ENCODE measurements at regions not wholly inside any gene's neighbourhood (a gene's known extent, or its start where the extent isn't known, plus 50 kb on each side); places are given as distances from the start of the nearest gene placed in this dataset.

- TF ChIP-seq, protein P1, sequence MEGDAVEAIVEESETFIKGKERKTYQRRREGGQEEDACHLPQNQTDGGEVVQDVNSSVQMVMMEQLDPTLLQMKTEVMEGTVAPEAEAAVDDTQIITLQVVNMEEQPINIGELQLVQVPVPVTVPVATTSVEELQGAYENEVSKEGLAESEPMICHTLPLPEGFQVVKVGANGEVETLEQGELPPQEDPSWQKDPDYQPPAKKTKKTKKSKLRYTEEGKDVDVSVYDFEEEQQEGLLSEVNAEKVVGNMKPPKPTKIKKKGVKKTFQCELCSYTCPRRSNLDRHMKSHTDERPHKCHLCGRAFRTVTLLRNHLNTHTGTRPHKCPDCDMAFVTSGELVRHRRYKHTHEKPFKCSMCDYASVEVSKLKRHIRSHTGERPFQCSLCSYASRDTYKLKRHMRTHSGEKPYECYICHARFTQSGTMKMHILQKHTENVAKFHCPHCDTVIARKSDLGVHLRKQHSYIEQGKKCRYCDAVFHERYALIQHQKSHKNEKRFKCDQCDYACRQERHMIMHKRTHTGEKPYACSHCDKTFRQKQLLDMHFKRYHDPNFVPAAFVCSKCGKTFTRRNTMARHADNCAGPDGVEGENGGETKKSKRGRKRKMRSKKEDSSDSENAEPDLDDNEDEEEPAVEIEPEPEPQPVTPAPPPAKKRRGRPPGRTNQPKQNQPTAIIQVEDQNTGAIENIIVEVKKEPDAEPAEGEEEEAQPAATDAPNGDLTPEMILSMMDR (IDR thresholded peaks at IDR 0.05 in 2 of 3, conservative IDR thresholded peaks at IDR 0.05 in 1 of 3; ENCODE audit: borderline replicate concordance in 1 of 3, insufficient read depth in 1 of 3, low read depth in 2 of 3, low read length in 2 of 3), result no peak
- no peak for TF ChIP-seq TCF7L2 (IDR thresholded peaks at IDR 0.05; ENCODE audit: borderline replicate concordance, extremely low read depth, insufficient read depth, insufficient read length)
- no peak for TF ChIP-seq RAD21 (IDR thresholded peaks at IDR 0.05; ENCODE audit: low read depth)
- no peak for TF ChIP-seq EGR1 (IDR thresholded peaks at IDR 0.05; ENCODE audit: low read depth)
- TF ChIP-seq EZH2 (IDR thresholded peaks at IDR 0.05), result no peak
- TF ChIP-seq SRF (IDR thresholded peaks at IDR 0.05; ENCODE audit: low read depth), result no peak
- no peak for TF ChIP-seq JUND (IDR thresholded peaks at IDR 0.05)
- TF ChIP-seq FOSL1 (IDR thresholded peaks at IDR 0.05; ENCODE audit: low read depth), result no peak
Observed at GRCh38 chr4:102157984-102158383, 187.3 kb downstream of the SLC39A8 start (continued).

- DNase-seq (ENCODE audit: low read depth, low spot score), result no peak
- ChIA-PET POLR2A (no interaction called here), CTCF (no interaction called here), RAD21 (ENCODE audit: low non-redundant PET in 1 of 2, low total read pairs in 2 of 2, uncharacterized antibody in 2 of 2, unreplicated experiment in 2 of 2) (no interaction called here)
- no peak overlapping the region for H2AFZ ChIP-seq (ENCODE audit: low read depth, low read length, poor library complexity, severe bottlenecking)
- no peaks in the 10 kb centered on the region for H4K20me1 ChIP-seq (ENCODE audit: insufficient read depth)
- H3K4me2 ChIP-seq (ENCODE audit: low read length), result no peak overlapping the region
- no peaks in the 10 kb centered on the region for H3K27me3 ChIP-seq (ENCODE audit: insufficient read depth, low read length)
- H3K27ac ChIP-seq (ENCODE audit: low read depth, low read length), result no peak overlapping the region
- no peak overlapping the region for H3K9ac ChIP-seq (ENCODE audit: low read length)
- no peaks in the 10 kb centered on the region for H3K79me2 ChIP-seq (ENCODE audit: insufficient read depth, low read length)
- BruUV-seq (replicated peaks), result no TSS peak
- no peaks in the 10 kb centered on the region for H3K36me3 ChIP-seq (ENCODE audit: control insufficient read depth in 1 of 2, insufficient read depth in 2 of 2, low read length in 2 of 2)
- intact Hi-C loops (cut with micrococcal nuclease), result loop anchor here (2.0 kb wide), 1 partner anchor 21 kb away; no protein-coding TSS in a partner anchor
- no peak for ATAC-seq
- no peaks in the 10 kb centered on the region for H3K9me2 ChIP-seq (ENCODE audit: insufficient read depth)
- no peaks in the 10 kb centered on the region for H3K9me3 ChIP-seq (ENCODE audit: control insufficient read depth in 1 of 2, insufficient read depth in 1 of 2, low read depth in 1 of 2, low read length in 2 of 2)
- H3K4me1 ChIP-seq (ENCODE audit: control insufficient read depth in 1 of 2, insufficient read depth in 2 of 2, low read length in 2 of 2), result no peaks in the 10 kb centered on the region
- no peak overlapping the region for H3K4me3 ChIP-seq (replicated peaks in 1 of 2; ENCODE audit: low read depth in 1 of 2, low read length in 2 of 2)
- TF ChIP-seq FOSL1 (IDR thresholded peaks at IDR 0.05; ENCODE audit: low read depth), result no peak
- no peak for TF ChIP-seq RAD21 (IDR thresholded peaks at IDR 0.05; ENCODE audit: low read depth)
- TF ChIP-seq, protein P2, sequence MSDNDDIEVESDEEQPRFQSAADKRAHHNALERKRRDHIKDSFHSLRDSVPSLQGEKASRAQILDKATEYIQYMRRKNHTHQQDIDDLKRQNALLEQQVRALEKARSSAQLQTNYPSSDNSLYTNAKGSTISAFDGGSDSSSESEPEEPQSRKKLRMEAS (IDR thresholded peaks at IDR 0.05), result no peak
- no peak for TF ChIP-seq EZH2 (IDR thresholded peaks at IDR 0.05)
- no peak for TF ChIP-seq TCF7L2 (IDR thresholded peaks at IDR 0.05; ENCODE audit: borderline replicate concordance, extremely low read depth, insufficient read depth, insufficient read length)
- TF ChIP-seq YY1 (IDR thresholded peaks at IDR 0.05; ENCODE audit: extremely low read depth, insufficient replicate concordance, low read depth, low read length), result no peak
- TF ChIP-seq SP1 (IDR thresholded peaks at IDR 0.05; ENCODE audit: low read depth), result no peak
- TF ChIP-seq, protein P3, sequence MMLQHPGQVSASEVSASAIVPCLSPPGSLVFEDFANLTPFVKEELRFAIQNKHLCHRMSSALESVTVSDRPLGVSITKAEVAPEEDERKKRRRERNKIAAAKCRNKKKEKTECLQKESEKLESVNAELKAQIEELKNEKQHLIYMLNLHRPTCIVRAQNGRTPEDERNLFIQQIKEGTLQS (IDR thresholded peaks at IDR 0.05), result no peak
- TF ChIP-seq SIN3A (IDR thresholded peaks at IDR 0.05; ENCODE audit: low read depth), result no peak
- TF ChIP-seq ZFX (IDR thresholded peaks at IDR 0.05), result no peak
- no peak for TF ChIP-seq CBX3 (IDR thresholded peaks at IDR 0.05; ENCODE audit: low read depth)
- TF ChIP-seq, protein P1 (IDR thresholded peaks at IDR 0.05 in 2 of 3, conservative IDR thresholded peaks at IDR 0.05 in 1 of 3; ENCODE audit: borderline replicate concordance in 1 of 3, insufficient read depth in 1 of 3, low read depth in 2 of 3, low read length in 2 of 3), result no peak
- no peak for TF ChIP-seq CEBPB (IDR thresholded peaks at IDR 0.05; ENCODE audit: low read depth)
- TF ChIP-seq SRF (IDR thresholded peaks at IDR 0.05; ENCODE audit: low read depth), result no peak
- TF ChIP-seq POLR2A (IDR thresholded peaks at IDR 0.05; ENCODE audit: borderline replicate concordance, extremely low read depth, insufficient read depth, insufficient read length), result no peak
Observed at GRCh38 chr4:102153391-102153790, 191.9 kb downstream of the SLC39A8 start.
